HG02759 (cell line): ENCODE measurements at regions not wholly inside any gene's neighbourhood (a gene's known extent, or its start where the extent isn't known, plus 50 kb on each side); places are given as distances from the start of the nearest gene placed in this dataset.

ENCODE experiments used
- ATAC-seq: cut with Tn5 transposase; IDR thresholded peaks from one replicate; pipeline ENCODE4 v1.9.1; 2021; ENCODE audit warnings: mild to moderate bottlenecking, moderate library complexity; ENCODE audit not compliant: unreplicated experiment

- ATAC-seq: no peak
Observed at GRCh38 chrX:7235071-7235470, 87.1 kb upstream of the PUDP start.

DNA sequence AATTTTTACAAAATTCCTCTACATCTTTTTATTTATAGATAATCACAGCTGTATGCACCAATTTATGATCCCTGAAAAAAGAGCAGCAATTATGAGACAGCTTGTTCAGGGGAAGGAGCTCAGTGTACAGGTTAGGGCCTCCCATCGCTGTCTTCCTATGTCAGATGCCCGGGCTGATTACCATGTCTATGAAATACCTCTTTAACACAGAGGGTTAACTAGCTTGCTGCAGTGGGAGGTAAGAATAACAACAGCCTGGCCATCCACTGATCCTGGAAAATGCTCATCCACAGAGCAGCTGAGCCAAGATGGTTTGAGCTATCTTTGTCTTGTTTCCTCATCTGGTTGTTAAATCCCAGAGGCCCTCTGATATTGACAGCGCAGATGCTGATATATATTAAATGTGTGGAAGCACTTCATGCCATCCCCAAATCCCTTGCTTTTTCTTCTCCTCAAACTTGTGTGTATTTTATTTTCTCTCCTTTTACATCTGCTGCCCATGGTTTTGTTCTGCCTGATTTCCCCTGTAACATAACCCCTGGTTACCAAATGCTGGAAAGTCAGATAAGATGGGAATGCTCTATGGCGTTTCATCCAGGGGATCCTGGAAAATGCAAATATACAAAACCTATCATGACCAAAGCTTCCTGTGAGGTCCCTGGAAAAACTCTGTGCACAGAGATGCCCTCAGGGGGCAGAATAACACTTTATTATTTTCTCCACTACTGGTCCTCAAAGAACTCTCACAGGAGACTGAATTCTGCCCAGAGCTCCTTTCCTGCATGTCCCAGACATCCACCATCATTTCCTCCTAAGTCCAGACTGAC, 85.8 kb upstream of the PUDP start:
- no peak for ATAC-seq

DNA sequence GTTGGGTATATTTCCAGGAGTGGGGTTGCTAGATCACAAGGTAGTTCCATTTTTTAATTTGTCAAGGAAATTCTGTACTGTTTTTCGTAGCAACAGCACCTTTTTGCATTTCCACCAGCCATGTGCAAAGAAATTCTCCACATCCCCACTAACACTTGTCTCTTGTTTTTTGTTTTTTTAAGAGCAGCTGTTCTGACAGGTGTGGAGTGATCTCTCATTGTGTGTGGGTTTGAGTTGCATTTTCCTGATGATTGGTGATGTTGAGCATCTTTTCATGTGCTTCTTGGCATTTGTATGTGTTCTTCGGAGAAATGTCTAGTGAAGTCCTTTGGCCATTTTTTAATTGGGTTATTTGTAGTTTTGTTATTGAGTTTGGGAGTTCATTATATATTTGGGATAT, 80.3 kb upstream of the PUDP start:
- no peak for ATAC-seq

GRCh38 chrX:7225338-7225737, 77.4 kb upstream of the PUDP start:
- no peak for ATAC-seq

DNA sequence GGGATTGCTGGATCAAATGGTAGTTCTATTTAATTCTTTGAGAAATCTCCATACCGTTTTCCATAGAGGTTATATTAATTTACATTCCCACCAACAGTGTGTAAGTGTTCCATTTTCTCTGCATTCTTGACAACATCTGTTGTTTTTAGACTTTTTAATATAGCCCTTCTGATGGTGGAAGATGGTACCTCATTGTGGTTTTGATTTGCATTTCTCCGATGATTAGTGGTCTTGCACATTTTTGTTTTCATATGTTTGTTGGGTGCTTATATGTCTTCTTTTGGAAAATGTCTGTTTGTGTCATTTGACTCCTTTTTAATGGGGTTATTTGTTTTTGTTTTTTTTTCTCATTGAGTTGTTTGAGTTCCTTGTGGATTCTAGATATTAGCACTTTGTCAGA, 75.3 kb upstream of the PUDP start:
- ATAC-seq: no peak

DNA sequence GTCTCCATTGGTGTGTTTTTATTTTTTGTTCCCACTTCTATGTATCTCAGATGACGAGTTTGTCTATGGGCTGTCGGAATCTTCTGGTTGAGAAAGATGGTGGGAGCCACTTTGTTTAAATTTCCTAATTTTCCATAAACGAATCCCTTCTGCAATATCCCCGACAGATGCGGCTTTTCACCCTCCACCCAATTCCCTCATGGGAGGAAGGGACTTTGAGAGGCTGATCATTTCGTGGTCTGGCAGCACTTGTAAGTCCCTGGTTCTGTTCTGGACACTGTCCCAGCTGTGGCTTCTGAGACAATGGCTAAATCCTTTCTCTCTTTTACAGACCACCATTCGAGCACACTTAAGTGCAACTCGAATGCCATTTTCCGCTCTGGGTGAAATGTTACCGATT, 72.2 kb upstream of the PUDP start:
- ATAC-seq: no peak

- ATAC-seq: peak; percentile 62
Observed at GRCh38 chrX:7219153-7219705, 71.3 kb upstream of the PUDP start.

- ATAC-seq: peak; percentile 46
Observed at GRCh38 chrX:7218321-7219152, 70.6 kb upstream of the PUDP start.

DNA sequence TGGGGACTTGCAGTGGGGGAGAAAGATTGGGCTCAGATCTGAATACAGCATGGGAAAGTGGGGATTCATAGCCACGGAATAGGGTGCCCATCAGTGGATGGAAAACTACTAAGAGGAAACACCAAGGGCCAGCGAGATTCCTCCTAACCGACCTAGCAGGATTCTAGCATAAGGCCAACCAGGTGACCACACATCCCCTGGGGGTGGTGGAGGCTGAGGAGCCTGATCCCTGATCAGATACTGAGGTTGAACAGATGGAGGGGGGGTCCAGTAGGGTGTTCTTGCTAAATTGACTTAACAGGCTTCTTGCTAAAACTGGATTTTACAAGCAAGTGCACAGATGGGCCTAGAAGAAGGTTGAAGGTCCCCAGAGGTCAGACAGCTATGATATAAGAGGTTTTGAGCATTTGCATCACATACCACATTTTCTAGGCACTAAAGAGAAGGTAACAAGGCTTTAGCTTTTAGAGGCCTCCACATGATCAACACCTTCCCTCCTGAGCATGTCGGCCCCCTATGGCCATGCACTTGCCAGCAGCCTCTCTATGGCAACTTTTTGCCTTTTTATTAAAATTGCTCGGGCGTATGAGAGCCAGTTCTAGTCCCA, 69.1 kb upstream of the PUDP start:
- ATAC-seq: no peak

GRCh38 chrX:7215842-7216241, 67.9 kb upstream of the PUDP start:
- ATAC-seq: no peak

- no peak for ATAC-seq
Observed at GRCh38 chrX:7214251-7214650, 66.3 kb upstream of the PUDP start.

DNA sequence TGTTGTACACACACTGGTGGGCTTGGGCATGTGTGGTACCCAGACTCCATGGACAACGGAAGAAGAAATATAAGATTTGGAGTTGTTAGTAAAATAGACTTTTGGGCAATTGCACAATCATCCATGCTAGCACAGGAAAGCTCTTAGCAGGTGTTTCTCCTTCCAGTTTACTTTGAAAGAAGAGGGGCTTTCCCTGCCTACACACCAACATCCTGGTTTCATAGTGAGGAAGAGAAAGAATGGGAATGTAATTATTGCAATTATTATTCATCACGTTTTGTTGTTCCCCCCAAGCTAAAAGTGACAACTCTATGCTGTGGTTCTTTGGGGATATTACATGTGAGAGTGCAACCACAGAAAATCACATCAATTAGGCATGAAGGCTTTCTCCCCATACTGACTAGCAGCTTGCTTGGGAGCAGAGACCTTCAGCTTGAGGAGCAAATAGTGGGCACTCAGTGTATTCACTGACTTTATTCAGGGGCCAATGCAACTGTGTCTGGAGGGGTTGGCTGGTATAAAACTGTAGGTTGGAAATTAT, 57.2 kb upstream of the PUDP start:
- no peak for ATAC-seq

- no peak for ATAC-seq
Observed at GRCh38 chrX:7204619-7205018, 56.7 kb upstream of the PUDP start.

DNA sequence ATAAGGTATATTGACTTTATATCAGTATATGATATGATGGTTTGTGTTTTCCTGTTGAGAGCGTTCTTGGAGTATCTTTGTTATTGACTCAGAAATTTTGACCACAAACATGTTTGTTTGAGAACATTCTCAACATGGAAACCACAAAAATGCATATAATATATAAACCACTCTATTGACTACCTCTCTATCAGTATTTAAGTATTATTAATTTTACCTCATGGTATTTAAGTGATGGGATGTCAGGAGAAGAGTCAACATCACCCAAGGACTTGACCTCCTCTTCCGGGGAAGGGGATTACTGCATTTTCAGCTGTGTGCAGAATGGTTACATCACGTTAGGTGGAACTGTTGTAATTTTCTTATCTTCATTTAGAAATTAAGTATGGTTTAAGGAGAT, 54.3 kb upstream of the PUDP start:
- no peak for ATAC-seq

DNA sequence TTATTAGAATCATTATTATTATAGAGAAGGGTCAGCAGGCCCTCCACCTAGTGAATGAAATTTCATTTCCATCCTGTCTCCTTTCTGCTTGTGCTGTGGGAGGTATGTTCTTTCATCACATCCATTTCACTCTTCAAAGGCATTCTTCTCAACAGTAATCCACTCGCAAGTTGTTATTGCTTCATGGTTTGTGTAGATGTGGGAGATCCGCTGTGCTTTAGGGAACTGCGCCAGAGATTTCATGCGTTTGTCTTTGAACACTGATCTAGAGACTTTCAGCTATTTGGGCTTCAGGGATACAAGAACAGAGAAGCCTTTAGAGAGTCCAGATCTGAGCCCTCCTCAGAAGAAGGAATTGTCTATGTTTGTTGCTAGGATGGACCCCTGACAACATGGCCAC, 53.5 kb upstream of the PUDP start:
- ATAC-seq: no peak

DNA sequence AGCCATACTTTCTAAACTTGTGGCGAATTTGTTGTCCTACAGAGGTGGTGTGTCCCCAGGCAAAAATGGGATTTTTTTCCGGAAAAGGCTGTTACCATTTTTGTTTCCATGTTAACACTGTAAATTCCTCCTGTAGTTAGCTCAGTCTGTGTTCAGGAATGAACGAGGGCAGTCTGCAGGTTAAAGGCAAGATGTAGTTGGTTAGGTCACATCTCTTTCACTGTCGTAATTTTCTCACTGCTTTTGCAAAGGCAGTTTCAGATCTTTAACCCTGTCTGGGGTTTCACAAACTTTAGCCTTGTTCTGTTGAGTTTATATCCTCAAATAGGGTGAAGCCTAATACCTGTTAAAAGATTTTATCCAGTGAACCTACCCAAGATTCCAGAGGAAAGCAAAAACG, 50.5 kb upstream of the PUDP start:
- no peak for ATAC-seq
